Choroid plexus epithelial cell (primary cell): ENCODE measurements at regions not wholly inside any gene's neighbourhood (a gene's known extent, or its start where the extent isn't known, plus 50 kb on each side); places are given as distances from the start of the nearest gene placed in this dataset.
A peak's percentile ranks its signal among the peaks of the same experiment; 100 is the strongest.

Experiments used
- DNase-seq: peaks from one replicate; pipeline ENCODE4 v3.0.0-alpha.2; 2010; ENCODE audit warnings: low read depth
- H3K4me3 ChIP-seq: 2 replicates; pipeline ENCODE4 v1.5.1; 2011; ENCODE audit warnings: low read depth, mild to moderate bottlenecking, control low read depth, low read length, moderate library complexity
- CTCF ChIP-seq: conservative IDR thresholded peaks from 2 replicates; pipeline ENCODE4 v1.5.1; 2011; ENCODE audit warnings: low read depth, mild to moderate bottlenecking, control low read depth, inconsistent platforms, low read length, moderate library complexity

- no peak overlapping the region for H3K4me3 ChIP-seq
- no peak for TF ChIP-seq CTCF
- DNase-seq = no peak
Measured at GRCh38 chr2:217291259-217291658, 431.4 kb upstream of the TNP1 start.

GRCh38 chr2:217290467-217290866 lies 430.6 kb upstream of the TNP1 start:
- no peak for DNase-seq
- no peak for TF ChIP-seq CTCF
- no peak overlapping the region for H3K4me3 ChIP-seq

GRCh38 chr2:217289907-217290280 lies 430.0 kb upstream of the TNP1 start:
- H3K4me3 ChIP-seq = no peak overlapping the region
- DNase-seq = no peak
- no peak for TF ChIP-seq CTCF

GRCh38 chr2:217289177-217289906 lies 429.5 kb upstream of the TNP1 start:
- DNase-seq = no peak
- TF ChIP-seq CTCF = no peak
- no peak overlapping the region for H3K4me3 ChIP-seq

GRCh38 chr2:217288472-217289063 lies 428.7 kb upstream of the TNP1 start:
- no peak overlapping the region for H3K4me3 ChIP-seq
- TF ChIP-seq CTCF = no peak
- no peak for DNase-seq

- DNase-seq = peak; percentile 84
- H3K4me3 ChIP-seq = no peak overlapping the region
- TF ChIP-seq CTCF = no peak
Measured at GRCh38 chr2:217286833-217287232, 427.0 kb upstream of the TNP1 start.

GRCh38 chr2:217285926-217286325 lies 426.1 kb upstream of the TNP1 start:
- no peak for TF ChIP-seq CTCF
- no peak overlapping the region for H3K4me3 ChIP-seq
- DNase-seq = no peak
